MCF 10A (cell line): ENCODE measurements at regions not wholly inside any gene's neighbourhood (a gene's known extent, or its start where the extent isn't known, plus 50 kb on each side); places are given as distances from the start of the nearest gene placed in this dataset.

Experiments used
- BruUV-seq: library from RNA; stranded (reverse); fragments of 400-500 nt; replicated peaks from 2 replicates; lab custom pipeline; 2021; lab: Mats Ljungman, UMichigan
- CTCF ChIA-PET: fragments of 300-600 bp; sonication (Branson Sonifier 250); formaldehyde crosslinking; extraction: SDS; loops from one replicate; lab custom pipeline; 2021; ENCODE audit warnings: antibody characterized with exemption, inconsistent platforms; lab: Yijun Ruan, JAX
- POLR2A ChIA-PET: fragments of 300-600, 350-650 bp; sonication (Branson Sonifier 250); formaldehyde crosslinking; extraction: SDS; loops from one replicate; lab custom pipeline; 2020; ENCODE audit warnings: antibody characterized with exemption, inconsistent platforms; lab: Yijun Ruan, JAX
- DNase-seq: peaks from one replicate; pipeline ENCODE4 v3.0.0-alpha.2; 2018; ENCODE audit not compliant: unreplicated experiment
- H3K27ac Mint-ChIP-seq: one replicate; pipeline ENCODE4 v1.8.0; 2022; ENCODE audit warnings: mild to moderate bottlenecking, low read depth, mixed read lengths; ENCODE audit not compliant: unreplicated experiment
- H3K27me3 Mint-ChIP-seq: one replicate; pipeline ENCODE4 v1.8.0; 2022; ENCODE audit warnings: mixed read lengths; ENCODE audit not compliant: insufficient read depth, unreplicated experiment
- H3K36me3 Mint-ChIP-seq: one replicate; pipeline ENCODE4 v1.8.0; 2022; ENCODE audit warnings: mild to moderate bottlenecking, moderate library complexity, mixed read lengths; ENCODE audit not compliant: insufficient read depth, unreplicated experiment
- H3K4me1 Mint-ChIP-seq: one replicate; pipeline ENCODE4 v1.8.0; 2022; ENCODE audit warnings: mixed read lengths; ENCODE audit not compliant: insufficient read depth, unreplicated experiment
- H3K4me3 Mint-ChIP-seq: one replicate; pipeline ENCODE4 v1.8.0; 2022; ENCODE audit warnings: mild to moderate bottlenecking, moderate library complexity, mixed read lengths; ENCODE audit not compliant: unreplicated experiment
- H3K9me3 Mint-ChIP-seq: one replicate; pipeline ENCODE4 v1.8.0; 2022; ENCODE audit warnings: mixed read lengths; ENCODE audit not compliant: unreplicated experiment
- CTCF ChIP-seq: fragments of 200-600 bp; IDR thresholded peaks from one replicate; pipeline ENCODE4 v1.8.0; 2022; ENCODE audit warnings: antibody characterized with exemption, mild to moderate bottlenecking; ENCODE audit not compliant: unreplicated experiment
- intact Hi-C: fragments of 100-400 bp; cut with micrococcal nuclease; formaldehyde crosslinking; loops from 2 replicates; pipeline ENCODE4 v1.14.1; 2022

- intact Hi-C loops: no loop called here
- ChIA-PET CTCF (interaction anchor here (0.7 kb wide), 1 partner anchor 358 kb away, joined by 3 read pairs; no protein-coding TSS in a partner anchor), POLR2A (no interaction called here)
- DNase-seq: no peak
- Mint-ChIP-seq H3K9me3 (no peaks in the 10 kb centered on the region), H3K4me3 (no peak overlapping the region), H3K4me1 (no peaks in the 10 kb centered on the region), H3K36me3 (no peaks in the 10 kb centered on the region), H3K27ac (no peak overlapping the region), H3K27me3 (no peaks in the 10 kb centered on the region)
- TF ChIP-seq CTCF: no peak
- BruUV-seq: no TSS peak
Observed at GRCh38 chr15:81858136-81858535, 187.7 kb downstream of the MEX3B start.

GRCh38 chr15:81856634-81857026 lies 189.2 kb downstream of the MEX3B start:
- intact Hi-C loops: no loop called here
- Mint-ChIP-seq H3K4me1 (no peaks in the 10 kb centered on the region), H3K36me3 (no peaks in the 10 kb centered on the region), H3K4me3 (no peak overlapping the region), H3K27ac (no peak overlapping the region), H3K27me3 (no peaks in the 10 kb centered on the region), H3K9me3 (no peaks in the 10 kb centered on the region)
- TF ChIP-seq CTCF: no peak
- DNase-seq: no peak
- no TSS peak for BruUV-seq
- ChIA-PET CTCF (no interaction called here), POLR2A (interaction anchor here (1.0 kb wide), 1 partner anchor 37 kb away, joined by 3 read pairs; no protein-coding TSS in a partner anchor)

GRCh38 chr15:81856001-81856633 lies 189.7 kb downstream of the MEX3B start:
- Mint-ChIP-seq H3K4me1 (no peaks in the 10 kb centered on the region), H3K27ac (no peak overlapping the region), H3K27me3 (no peaks in the 10 kb centered on the region), H3K36me3 (no peaks in the 10 kb centered on the region), H3K4me3 (no peak overlapping the region), H3K9me3 (no peaks in the 10 kb centered on the region)
- no peak for TF ChIP-seq CTCF
- CTCF ChIA-PET: no interaction called here
- no peak for DNase-seq
- POLR2A ChIA-PET: interaction anchor here (1.0 kb wide), 1 partner anchor 37 kb away, joined by 3 read pairs; no protein-coding TSS in a partner anchor
- BruUV-seq: no TSS peak
- intact Hi-C loops: no loop called here

- no peak for DNase-seq
- BruUV-seq: no TSS peak
- intact Hi-C loops: no loop called here
- H3K36me3 Mint-ChIP-seq: no peaks in the 10 kb centered on the region
- H3K4me1 Mint-ChIP-seq: no peaks in the 10 kb centered on the region
- no peak overlapping the region for H3K4me3 Mint-ChIP-seq
- H3K9me3 Mint-ChIP-seq: no peaks in the 10 kb centered on the region
- POLR2A ChIA-PET: no interaction called here
- H3K27ac Mint-ChIP-seq: no peak overlapping the region
- no peak for TF ChIP-seq CTCF
- CTCF ChIA-PET: interaction anchor here (0.6 kb wide), 1 partner anchor 26 kb away, joined by 3 read pairs; no protein-coding TSS in a partner anchor
- H3K27me3 Mint-ChIP-seq: no peaks in the 10 kb centered on the region
Observed at GRCh38 chr15:81853150-81853748, 192.6 kb downstream of the MEX3B start.
